Gastroesophageal sphincter (tissue), 4 donors: ENCODE measurements at regions not wholly inside any gene's neighbourhood (a gene's known extent, or its start where the extent isn't known, plus 50 kb on each side); places are given as distances from the start of the nearest gene placed in this dataset.

Source experiments
- ATAC-seq: fragments of 150-250 bp; one replicate; pipeline ENCODE4 v1.9.1; 2016; ENCODE audit warnings: mild to moderate bottlenecking, moderate library complexity
- H3K27ac ChIP-seq, 4 donors: fragments of 200-600 bp; sonication (generic) in 3 of 4; 1 replicate in 3 of 4; 2 replicates in 1 of 4; pipeline ENCODE4 v1.5.1; 2016 to 2019
- H3K27me3 ChIP-seq: fragments of 200-600 bp; sonication (generic); one replicate; pipeline ENCODE4 v1.5.1; 2019
- H3K36me3 ChIP-seq, 2 donors: fragments of 200-600 bp; sonication (generic); one replicate each; pipeline ENCODE4 v1.5.1; 2019; ENCODE audit warnings: control low read depth in 1 of 2
- H3K4me1 ChIP-seq, 3 donors: fragments of 200-600 bp; sonication (generic); 1 replicate in 2 of 3; 2 replicates in 1 of 3; pipeline ENCODE4 v1.5.1; 2016 to 2019; ENCODE audit warnings: control low read depth in 2 of 3
- H3K4me3 ChIP-seq, 2 donors: fragments of 200-600 bp; sonication (generic); one replicate each; pipeline ENCODE4 v1.5.1; 2019; ENCODE audit warnings: mild to moderate bottlenecking in 1 of 2, moderate library complexity in 1 of 2
- H3K9me3 ChIP-seq, 3 donors: fragments of 200-600 bp; sonication (generic); one replicate each; pipeline ENCODE4 v1.5.1; 2017 to 2019; ENCODE audit warnings: control low read depth in 2 of 3
- CTCF ChIP-seq, 4 experiments: fragments of 200-600 bp in 2 of 4; fragments of 450-650 bp in 2 of 4; sonication (generic) in 1 of 4; IDR thresholded peaks; one replicate each; pipeline ENCODE4 v1.5.1; 2017 to 2019; ENCODE audit warnings: antibody characterized with exemption in 4 of 4, mild to moderate bottlenecking in 2 of 4, moderate library complexity in 2 of 4
- EP300 ChIP-seq: sonication (generic); formaldehyde crosslinking; IDR thresholded peaks from one replicate; pipeline ENCODE4 v1.6.1; 2017; ENCODE audit warnings: antibody characterized with exemption, mild to moderate bottlenecking
- POLR2A ChIP-seq, 2 donors: fragments of 450-650 bp; IDR thresholded peaks; one replicate each; pipeline ENCODE4 v1.6.1; 2017; ENCODE audit warnings: antibody characterized with exemption in 2 of 2, mild to moderate bottlenecking in 2 of 2, moderate library complexity in 1 of 2
- POLR2AphosphoS5 ChIP-seq: sonication (generic); formaldehyde crosslinking; IDR thresholded peaks from one replicate; pipeline ENCODE4 v1.6.1; 2017; ENCODE audit warnings: antibody characterized with exemption
- WGBS, 2 donors: methylation state at CpG; one replicate each; pipeline ENCODE4 v1.1.5; 2018; ENCODE audit warnings: low coverage in 1 of 2; 5-methylcytosine and 5-hydroxymethylcytosine counted together

- TF ChIP-seq EP300 (no peak), CTCF (IDR thresholded peaks at IDR 0.05) (no peak), POLR2A (IDR thresholded peaks at IDR 0.05) (no peak), POLR2AphosphoS5 (no peak)
- 34 to 44% methylated on average over 5 of the region's 5 CpGs for WGBS, 2 donors
- Histone ChIP-seq H3K27me3 (peaks cover 8% of the 10 kb centered on the region), H3K9me3 (no peaks in the 10 kb centered on the region), H3K27ac (no peak overlapping the region), H3K4me1 (no peaks in the 10 kb centered on the region), H3K4me3 (no peak overlapping the region), H3K36me3 (no peaks in the 10 kb centered on the region)
- ATAC-seq, result no peak
These were observed 72.0 kb upstream of the DAP start for GRCh38 chr5:10832987-10833386.

- no peak for ATAC-seq
- H3K4me3 ChIP-seq, result no peak overlapping the region
- TF ChIP-seq POLR2A (IDR thresholded peaks at IDR 0.05), result no peak
- TF ChIP-seq EP300, result no peak
- TF ChIP-seq POLR2AphosphoS5, result no peak
- no peak for TF ChIP-seq CTCF (IDR thresholded peaks at IDR 0.05)
- peaks cover 0 to 5% (median 0%) of the 10 kb centered on the region in 3 donors for H3K4me1 ChIP-seq
- no peaks in the 10 kb centered on the region for H3K9me3 ChIP-seq
- H3K36me3 ChIP-seq, result no peaks in the 10 kb centered on the region
- no peak overlapping the region for H3K27ac ChIP-seq
- H3K27me3 ChIP-seq, result peaks cover 8% of the 10 kb centered on the region
- WGBS, 2 donors, result 92 to 100% methylated on average over 1 of the region's 1 CpG
These were observed 71.4 kb upstream of the DAP start for GRCh38 chr5:10832421-10832820.

GRCh38 chr5:10831419-10831818 is 70.4 kb upstream of the DAP start:
- ATAC-seq, result no peak
- H3K27ac ChIP-seq, result no peak overlapping the region

GRCh38 chr5:10828241-10828640 is 67.2 kb upstream of the DAP start:
- Histone ChIP-seq H3K27ac (no peak overlapping the region), H3K4me3 (no peak overlapping the region), H3K9me3 (no peaks in the 10 kb centered on the region), H3K4me1 (peaks cover 0 to 8% (median 0%) of the 10 kb centered on the region in 3 donors), H3K27me3 (peaks cover 12% of the 10 kb centered on the region), H3K36me3 (no peaks in the 10 kb centered on the region)
- TF ChIP-seq POLR2AphosphoS5, result no peak
- 44 to 53% methylated on average over 2 of the region's 2 CpGs for WGBS, 2 donors
- ATAC-seq, result no peak

More at GRCh38 chr5:10831419-10831818, 70.4 kb upstream of the DAP start:
- Histone ChIP-seq H3K27me3 (peaks cover 8% of the 10 kb centered on the region), H3K4me3 (no peak overlapping the region), H3K9me3 (no peaks in the 10 kb centered on the region), H3K36me3 (no peaks in the 10 kb centered on the region), H3K4me1 (peaks cover 0 to 8% (median 0%) of the 10 kb centered on the region in 3 donors)
- no peak for TF ChIP-seq CTCF (IDR thresholded peaks at IDR 0.05)
- TF ChIP-seq POLR2AphosphoS5, result no peak
- no peak for TF ChIP-seq POLR2A (IDR thresholded peaks at IDR 0.05)
- TF ChIP-seq EP300, result no peak
- 35 to 40% methylated on average over 1 to 5 of the region's 7 CpGs for WGBS, 2 donors

- peaks cover 18% of the 10 kb centered on the region for H3K27me3 ChIP-seq
- no peaks in the 10 kb centered on the region for H3K36me3 ChIP-seq
- no peak overlapping the region for H3K27ac ChIP-seq
- H3K4me3 ChIP-seq, result no peak overlapping the region
- TF ChIP-seq CTCF (IDR thresholded peaks at IDR 0.05), result no peak
- WGBS, 2 donors, result 33 to 47% methylated on average over 1 of the region's 1 CpG
- ATAC-seq, result no peak
- H3K4me1 ChIP-seq, result peaks cover 0 to 8% (median 0%) of the 10 kb centered on the region in 3 donors
- no peaks in the 10 kb centered on the region for H3K9me3 ChIP-seq
These were observed 66.5 kb upstream of the DAP start for GRCh38 chr5:10827571-10827970.
